Uterus (tissue), 2 donors: ENCODE measurements at regions not wholly inside any gene's neighbourhood (a gene's known extent, or its start where the extent isn't known, plus 50 kb on each side); places are given as distances from the start of the nearest gene placed in this dataset.
"Not testable (repeated sequence)": the region's sequence is repeated elsewhere in the genome, so short reads cannot be mapped to it uniquely, and the experiment has no call there.

Source experiments
- CTCF ChIP-seq, 4 experiments: fragments of 200-600 bp in 2 of 4; fragments of 450-650 bp in 2 of 4; sonication (generic) in 2 of 4; IDR thresholded peaks; one replicate each; pipeline ENCODE4 v1.5.1; 2016 to 2019; ENCODE audit warnings: antibody characterized with exemption in 4 of 4, mild to moderate bottlenecking in 2 of 4, moderate library complexity in 1 of 4
- POLR2A ChIP-seq, 2 donors: fragments of 450-650 bp; IDR thresholded peaks; one replicate each; pipeline ENCODE4 v1.6.1; 2016; ENCODE audit warnings: antibody characterized with exemption in 2 of 2, mild to moderate bottlenecking in 1 of 2, moderate library complexity in 1 of 2

DNA sequence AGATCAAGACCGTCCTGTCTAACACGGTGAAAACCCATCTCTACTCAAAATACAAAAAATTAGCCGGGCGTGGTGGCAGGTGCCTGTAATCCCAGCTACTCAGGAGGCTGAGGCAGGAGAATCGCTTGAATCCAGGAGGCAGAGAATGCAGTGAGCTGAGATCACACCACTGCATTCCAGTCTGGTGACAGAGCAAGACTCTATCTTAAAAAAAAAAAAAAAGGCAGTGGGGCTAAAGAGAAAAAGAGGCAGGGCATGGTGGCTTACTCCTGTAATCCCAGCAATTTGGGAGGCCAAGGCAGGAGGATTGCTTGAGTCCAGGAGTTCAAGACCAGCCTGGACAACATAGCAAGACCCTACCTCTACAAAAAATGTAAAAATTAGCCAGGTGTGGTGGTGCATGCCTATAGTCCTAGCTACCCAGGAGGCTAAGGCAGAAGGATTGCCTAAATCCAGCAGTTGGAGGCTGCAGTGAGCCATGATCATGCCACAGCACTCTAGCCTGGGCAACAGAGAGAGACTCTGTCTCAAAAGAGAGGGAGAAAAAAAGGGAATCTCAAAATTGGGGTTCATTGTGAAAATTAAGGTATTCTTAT is 106.4 kb downstream of the SKIDA1 start:
- not testable (repeated sequence) for TF ChIP-seq CTCF, POLR2A (IDR thresholded peaks at IDR 0.05)
